GM03348 (cell line): ENCODE measurements at regions not wholly inside any gene's neighbourhood (a gene's known extent, or its start where the extent isn't known, plus 50 kb on each side); places are given as distances from the start of the nearest gene placed in this dataset.
"Not testable (repeated sequence)": the region's sequence is repeated elsewhere in the genome, so short reads cannot be mapped to it uniquely, and the experiment has no call there.

Experiments
- DNase-seq: peaks from one replicate; pipeline ENCODE4 v3.0.0; 2012; ENCODE audit warnings: low spot score

- no peak for DNase-seq
These were observed 164.4 kb upstream of the KCNG1 start for GRCh38 chr20:51187261-51187660.

- no peak for DNase-seq
These were observed 163.0 kb upstream of the KCNG1 start for GRCh38 chr20:51185861-51186260.

- no peak for DNase-seq
These were observed 162.4 kb upstream of the KCNG1 start for GRCh38 chr20:51185277-51185676.

- no peak for DNase-seq
These were observed 161.4 kb upstream of the KCNG1 start for GRCh38 chr20:51184289-51184688.

GRCh38 chr20:51183451-51183850 is 160.5 kb upstream of the KCNG1 start:
- peak; percentile 26 for DNase-seq

- no peak for DNase-seq
These were observed 159.7 kb upstream of the KCNG1 start for GRCh38 chr20:51182571-51182970.

GRCh38 chr20:51178153-51178552 is 155.2 kb upstream of the KCNG1 start:
- DNase-seq: no peak

GRCh38 chr20:51176876-51177275 is 154.0 kb upstream of the KCNG1 start:
- DNase-seq: no peak

- DNase-seq: no peak
These were observed 153.5 kb upstream of the KCNG1 start for GRCh38 chr20:51176446-51176845.

GRCh38 chr20:51175724-51176123 is 152.8 kb upstream of the KCNG1 start:
- DNase-seq: no peak

GRCh38 chr20:51175156-51175555 is 152.2 kb upstream of the KCNG1 start:
- no peak for DNase-seq

- DNase-seq: no peak
These were observed 151.6 kb upstream of the KCNG1 start for GRCh38 chr20:51174536-51174935.

GRCh38 chr20:51172558-51173428 is 149.9 kb upstream of the KCNG1 start:
- no peak for DNase-seq

GRCh38 chr20:51171141-51171540 is 148.2 kb upstream of the KCNG1 start:
- no peak for DNase-seq

GRCh38 chr20:51169813-51170212 is 146.9 kb upstream of the KCNG1 start:
- no peak for DNase-seq

GRCh38 chr20:51167911-51168310 is 145.0 kb upstream of the KCNG1 start:
- DNase-seq: not testable (repeated sequence)

- no peak for DNase-seq
These were observed 143.6 kb upstream of the KCNG1 start for GRCh38 chr20:51166489-51166888.

- no peak for DNase-seq
These were observed 142.2 kb upstream of the KCNG1 start for GRCh38 chr20:51165131-51165530.

GRCh38 chr20:51164731-51165130 is 141.8 kb upstream of the KCNG1 start:
- no peak for DNase-seq

GRCh38 chr20:51163996-51164600 is 141.2 kb upstream of the KCNG1 start:
- DNase-seq: no peak

GRCh38 chr20:51162015-51162414 is 139.1 kb upstream of the KCNG1 start:
- DNase-seq: no peak

- DNase-seq: no peak
These were observed 137.9 kb upstream of the KCNG1 start for GRCh38 chr20:51160821-51161220.

- DNase-seq: no peak
These were observed 137.1 kb upstream of the KCNG1 start for GRCh38 chr20:51159981-51160380.

GRCh38 chr20:51159303-51159702 is 136.4 kb upstream of the KCNG1 start:
- DNase-seq: no peak
